Tibial nerve (tissue), 3 donors: ENCODE measurements at regions not wholly inside any gene's neighbourhood (a gene's known extent, or its start where the extent isn't known, plus 50 kb on each side); places are given as distances from the start of the nearest gene placed in this dataset.

Experiments used
- EP300 ChIP-seq, 2 donors: sonication (generic); formaldehyde crosslinking; IDR thresholded peaks; one replicate each; pipeline ENCODE4 v1.6.1; 2017; ENCODE audit warnings: antibody characterized with exemption in 2 of 2, mild to moderate bottlenecking in 1 of 2
- POLR2A ChIP-seq, 2 donors: fragments of 450-650 bp; IDR thresholded peaks; one replicate each; pipeline ENCODE4 v1.6.1; 2017; ENCODE audit warnings: antibody characterized with exemption in 2 of 2, mild to moderate bottlenecking in 2 of 2, moderate library complexity in 2 of 2

- TF ChIP-seq EP300 (IDR thresholded peaks at IDR 0.05) (no peak), POLR2A (IDR thresholded peaks at IDR 0.05) (no peak)
These were observed 82.2 kb upstream of the GATA5 start for GRCh38 chr20:62557999-62558408.
